ENCODE measurements at regions not wholly inside any gene's neighbourhood (a gene's known extent, or its start where the extent isn't known, plus 50 kb on each side); places are given as distances from the start of the nearest gene placed in this dataset.

- H3K27ac Mint-ChIP-seq: no peak overlapping the region
- no peaks in the 10 kb centered on the region for H3K36me3 Mint-ChIP-seq
- no peaks in the 10 kb centered on the region for H3K27me3 Mint-ChIP-seq
- H3K9me3 Mint-ChIP-seq: no peaks in the 10 kb centered on the region
- no peak overlapping the region for H3K4me3 Mint-ChIP-seq
- DNase-seq (ENCODE audit: extremely low spot score, unreplicated experiment): no peak
- TF ChIP-seq, protein P1, sequence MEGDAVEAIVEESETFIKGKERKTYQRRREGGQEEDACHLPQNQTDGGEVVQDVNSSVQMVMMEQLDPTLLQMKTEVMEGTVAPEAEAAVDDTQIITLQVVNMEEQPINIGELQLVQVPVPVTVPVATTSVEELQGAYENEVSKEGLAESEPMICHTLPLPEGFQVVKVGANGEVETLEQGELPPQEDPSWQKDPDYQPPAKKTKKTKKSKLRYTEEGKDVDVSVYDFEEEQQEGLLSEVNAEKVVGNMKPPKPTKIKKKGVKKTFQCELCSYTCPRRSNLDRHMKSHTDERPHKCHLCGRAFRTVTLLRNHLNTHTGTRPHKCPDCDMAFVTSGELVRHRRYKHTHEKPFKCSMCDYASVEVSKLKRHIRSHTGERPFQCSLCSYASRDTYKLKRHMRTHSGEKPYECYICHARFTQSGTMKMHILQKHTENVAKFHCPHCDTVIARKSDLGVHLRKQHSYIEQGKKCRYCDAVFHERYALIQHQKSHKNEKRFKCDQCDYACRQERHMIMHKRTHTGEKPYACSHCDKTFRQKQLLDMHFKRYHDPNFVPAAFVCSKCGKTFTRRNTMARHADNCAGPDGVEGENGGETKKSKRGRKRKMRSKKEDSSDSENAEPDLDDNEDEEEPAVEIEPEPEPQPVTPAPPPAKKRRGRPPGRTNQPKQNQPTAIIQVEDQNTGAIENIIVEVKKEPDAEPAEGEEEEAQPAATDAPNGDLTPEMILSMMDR (conservative IDR thresholded peaks at IDR 0.05): no peak
- no peaks in the 10 kb centered on the region for H3K4me1 Mint-ChIP-seq (ENCODE audit: unreplicated experiment)
Measured at GRCh38 chr5:121526908-121527307, 324.8 kb upstream of the FTMT start.

GRCh38 chr5:121533814-121534213, 317.9 kb upstream of the FTMT start:
- H3K4me3 Mint-ChIP-seq: no peak overlapping the region
- H3K36me3 Mint-ChIP-seq: no peaks in the 10 kb centered on the region
- H3K27me3 Mint-ChIP-seq: no peaks in the 10 kb centered on the region
- H3K9me3 Mint-ChIP-seq: no peaks in the 10 kb centered on the region
- TF ChIP-seq, protein P1 (conservative IDR thresholded peaks at IDR 0.05): no peak
- H3K27ac Mint-ChIP-seq: no peak overlapping the region
- no peak for DNase-seq (ENCODE audit: extremely low spot score, unreplicated experiment)
- H3K4me1 Mint-ChIP-seq (ENCODE audit: unreplicated experiment): no peaks in the 10 kb centered on the region

GRCh38 chr5:121550989-121551388, 300.7 kb upstream of the FTMT start:
- TF ChIP-seq, protein P1 (conservative IDR thresholded peaks at IDR 0.05): no peak
- Mint-ChIP-seq H3K4me1 (ENCODE audit: unreplicated experiment) (no peaks in the 10 kb centered on the region), H3K27ac (no peak overlapping the region), H3K4me3 (no peak overlapping the region), H3K36me3 (no peaks in the 10 kb centered on the region), H3K9me3 (no peaks in the 10 kb centered on the region), H3K27me3 (no peaks in the 10 kb centered on the region)
- no peak for DNase-seq (ENCODE audit: extremely low spot score, unreplicated experiment)

DNA sequence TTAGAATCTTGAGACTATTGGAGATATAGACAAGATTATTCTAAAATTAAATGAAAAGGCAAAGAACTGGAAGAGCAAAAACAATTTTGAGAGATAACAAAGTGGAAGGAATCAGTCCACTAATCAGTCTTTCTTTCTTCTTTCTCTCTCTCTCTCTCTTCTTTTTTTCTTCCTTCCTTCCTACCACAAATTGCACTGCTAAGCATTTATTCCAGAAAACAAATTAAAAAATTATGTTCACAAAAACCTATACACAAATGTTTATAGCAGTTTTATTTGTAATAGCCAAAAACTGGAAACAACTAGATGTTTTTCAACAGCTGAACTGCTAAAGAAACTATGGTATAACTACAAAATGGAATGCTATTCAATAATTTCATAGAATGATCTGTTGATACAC, 291.9 kb upstream of the FTMT start:
- H3K4me3 Mint-ChIP-seq: no peak overlapping the region
- TF ChIP-seq, protein P1 (conservative IDR thresholded peaks at IDR 0.05): no peak
- no peaks in the 10 kb centered on the region for H3K36me3 Mint-ChIP-seq
- H3K27ac Mint-ChIP-seq: no peak overlapping the region
- H3K27me3 Mint-ChIP-seq: no peaks in the 10 kb centered on the region
- no peak for DNase-seq (ENCODE audit: extremely low spot score, unreplicated experiment)
- H3K9me3 Mint-ChIP-seq: no peaks in the 10 kb centered on the region
- no peaks in the 10 kb centered on the region for H3K4me1 Mint-ChIP-seq (ENCODE audit: unreplicated experiment)

- Mint-ChIP-seq H3K9me3 (no peaks in the 10 kb centered on the region), H3K36me3 (no peaks in the 10 kb centered on the region), H3K27ac (no peak overlapping the region), H3K4me1 (ENCODE audit: unreplicated experiment) (no peaks in the 10 kb centered on the region), H3K4me3 (no peak overlapping the region), H3K27me3 (no peaks in the 10 kb centered on the region)
- TF ChIP-seq, protein P1 (conservative IDR thresholded peaks at IDR 0.05): no peak
- no peak for DNase-seq (ENCODE audit: extremely low spot score, unreplicated experiment)
Measured at GRCh38 chr5:121572061-121572460, 279.6 kb upstream of the FTMT start.
